ENCODE measurements at regions not wholly inside any gene's neighbourhood (a gene's known extent, or its start where the extent isn't known, plus 50 kb on each side); places are given as distances from the start of the nearest gene placed in this dataset.
A peak's percentile ranks its signal among the peaks of the same experiment; 100 is the strongest.

- Histone ChIP-seq H3K36me3 (ENCODE audit: control insufficient read depth, insufficient read depth, low read length) (no peaks in the 10 kb centered on the region), H3K18ac (ENCODE audit: low read depth, low read length) (no peak overlapping the region), H3K27me3 (ENCODE audit: control insufficient read depth, insufficient read depth, low read length) (no peaks in the 10 kb centered on the region), H3K9me3 (ENCODE audit: control insufficient read depth, insufficient read depth, low read length) (no peaks in the 10 kb centered on the region), H3K4me1 (ENCODE audit: control insufficient read depth, insufficient read depth, low read length) (peaks cover 11% of the 10 kb centered on the region), H3K14ac (replicated peaks; ENCODE audit: low read depth, low read length) (no peak overlapping the region), H3K4me3 (ENCODE audit: insufficient read depth, low read depth, low read length) (no peak overlapping the region), H2AFZ (replicated peaks; ENCODE audit: low read length, poor library complexity) (no peak overlapping the region), H4K5ac (ENCODE audit: low read depth, low read length) (no peak overlapping the region), H2BK120ac (ENCODE audit: low read depth, low read length) (no peak overlapping the region), H3K27ac (ENCODE audit: insufficient read depth, low read length) (no peak overlapping the region), H2AK5ac (ENCODE audit: low read depth, low read length) (no peak overlapping the region), H3K56ac (ENCODE audit: extremely low read depth, insufficient read depth, low read length) (no peak overlapping the region), H4K20me1 (ENCODE audit: insufficient read depth, low read length) (no peaks in the 10 kb centered on the region), H3K4ac (ENCODE audit: low read depth, low read length) (no peak overlapping the region), H4K8ac (ENCODE audit: low read depth in 2 of 2, low read length in 2 of 2) (no peak overlapping the region), H2BK20ac (ENCODE audit: low read depth, low read length) (no peak overlapping the region), H3K9me1 (ENCODE audit: insufficient read depth, low read length) (peaks cover 10% of the 10 kb centered on the region), H3K23ac (ENCODE audit: low read depth, low read length) (no peak overlapping the region), H4K91ac (ENCODE audit: insufficient read depth, low read depth, low read length) (no peak overlapping the region), H3K79me1 (ENCODE audit: low read depth in 1 of 2, low read length in 2 of 2) (no peaks in the 10 kb centered on the region), H2BK15ac (ENCODE audit: low read depth, low read length) (no peak overlapping the region), H2BK5ac (ENCODE audit: low read depth, low read length, poor library complexity, severe bottlenecking) (no peak overlapping the region), H3K9ac (ENCODE audit: low read depth, low read length) (no peak overlapping the region), H3K4me2 (ENCODE audit: low read depth, low read length) (no peak overlapping the region), H2AK9ac (replicated peaks; ENCODE audit: low read depth, low read length, poor library complexity) (no peak overlapping the region)
- DNase-seq (peak; percentile 19), ATAC-seq (ENCODE audit: low read depth) (peak; percentile 25; the same call in 1 of the 2 replicates)
- ChIA-PET POLR2A (ENCODE audit: unreplicated experiment) (no interaction called here), CTCF (interaction anchor here (0.6 to 0.8 kb wide), 7 partner anchors 17 to 1477 kb away, joined by 3 to 10 read pairs (median 4); no protein-coding TSS in a partner anchor)
- in situ Hi-C loops (cut with MboI; ENCODE audit: low sequenced_read_pairs) (loop anchor here (10.0 kb wide), 1 partner anchor 659 kb away; the partner anchor contains the start of gene SHH), intact Hi-C loops (cut with micrococcal nuclease) (loop anchor here (1.0 to 10.0 kb wide), 2 partner anchors 281 to 658 kb away; no protein-coding TSS in a partner anchor), dilution Hi-C loops (cut with HindIII; ENCODE audit: low sequenced_read_pairs, unreplicated experiment) (no loop called here)
- WGBS, 2 experiments (ENCODE audit: extremely low coverage in 2 of 2, insufficient read length in 1 of 2) = no CpG with 5 or more reads among the region's 9 CpGs
- TF ChIP-seq SMC3 (IDR thresholded peaks at IDR 0.05; ENCODE audit: low read depth, low read length) (peak; percentile 52), ELK1 (IDR thresholded peaks at IDR 0.05; ENCODE audit: borderline replicate concordance, low read depth, low read length) (no peak), CTCF (conservative IDR thresholded peaks at IDR 0.05; ENCODE audit: low read depth, low read length) (peak; percentile 58), RAD21 (IDR thresholded peaks at IDR 0.05; ENCODE audit: low read length) (peak; percentile 42)
- no TSS peak for BruUV-seq (replicated peaks)
Measured at GRCh38 chr7:156473476-156474240, 166.9 kb upstream of the RNF32 start.
